GM12891 (cell line): ENCODE measurements at regions not wholly inside any gene's neighbourhood (a gene's known extent, or its start where the extent isn't known, plus 50 kb on each side); places are given as distances from the start of the nearest gene placed in this dataset.

Source experiments
- PAX5 ChIP-seq: IDR thresholded peaks from 2 replicates; pipeline ENCODE4 v1.6.1; 2011; ENCODE audit warnings: low read length, moderate library complexity, mild to moderate bottlenecking; ENCODE audit not compliant: insufficient read depth, severe bottlenecking
- POLR2A ChIP-seq: IDR thresholded peaks from 2 replicates; pipeline ENCODE4 v1.6.1; 2011; ENCODE audit warnings: low read depth, low read length, control low read depth
- POLR2AphosphoS5 ChIP-seq: IDR thresholded peaks from 2 replicates; pipeline ENCODE4 v1.6.1; 2011; ENCODE audit warnings: low read depth, low read length, control low read depth
- POU2F2 ChIP-seq: IDR thresholded peaks from 2 replicates; pipeline ENCODE4 v1.6.1; 2011; ENCODE audit warnings: low read depth, mild to moderate bottlenecking, control low read depth, low read length, moderate library complexity
- SPI1 ChIP-seq: IDR thresholded peaks from 2 replicates; pipeline ENCODE4 v1.6.1; 2011; ENCODE audit warnings: low read depth, low read length, control low read depth

DNA sequence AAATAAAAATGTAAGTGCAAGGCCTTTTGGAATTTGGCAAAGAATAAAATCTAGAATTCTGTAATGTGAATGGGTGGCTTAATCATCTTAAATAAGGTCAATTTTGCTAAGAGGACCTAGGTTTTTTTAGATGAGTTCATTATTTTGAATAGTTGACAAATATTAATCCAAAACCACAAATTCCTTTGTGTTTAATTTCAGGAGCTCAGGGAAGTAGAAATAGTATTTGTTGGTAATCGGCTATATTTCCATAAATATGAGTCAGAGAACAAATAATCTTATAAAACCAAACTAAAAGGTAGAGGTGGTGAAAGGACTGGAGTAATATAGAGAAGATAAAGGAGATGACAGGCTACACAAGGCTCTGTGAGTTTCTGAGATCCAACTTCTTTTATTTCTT is 190.4 kb upstream of the TLL1 start:
- TF ChIP-seq POLR2A, result no peak
- no peak for TF ChIP-seq POU2F2
- no peak for TF ChIP-seq POLR2AphosphoS5
- no peak for TF ChIP-seq SPI1
- no peak for TF ChIP-seq PAX5
